NT2/D1 (cell line): ENCODE measurements at regions not wholly inside any gene's neighbourhood (a gene's known extent, or its start where the extent isn't known, plus 50 kb on each side); places are given as distances from the start of the nearest gene placed in this dataset.

Source experiments
- DNase-seq: peaks from one replicate; pipeline ENCODE4 v3.0.0-alpha.2; 2011; ENCODE audit warnings: low read depth, low spot score
- H3K27me3 ChIP-seq: 2 replicates; pipeline ENCODE4 v1.6.0; 2011; ENCODE audit warnings: mild to moderate bottlenecking; ENCODE audit not compliant: insufficient read length, insufficient read depth
- H3K36me3 ChIP-seq: 2 replicates; pipeline ENCODE4 v1.6.1; 2011; ENCODE audit warnings: mild to moderate bottlenecking, low read length, mixed read lengths; ENCODE audit not compliant: insufficient read depth, insufficient read length
- H3K4me1 ChIP-seq: 2 replicates; pipeline ENCODE4 v1.5.1; 2011; ENCODE audit not compliant: insufficient read depth, insufficient read length
- H3K4me3 ChIP-seq: 2 replicates; pipeline ENCODE4 v1.5.1; 2011; ENCODE audit warnings: low read depth; ENCODE audit not compliant: insufficient read length
- H3K9ac ChIP-seq: 2 replicates; pipeline ENCODE4 v1.6.0; 2011; ENCODE audit warnings: low read depth; ENCODE audit not compliant: insufficient read length
- H3K9me3 ChIP-seq: 2 replicates; pipeline ENCODE4 v1.5.1; 2011; ENCODE audit warnings: mild to moderate bottlenecking, low read length; ENCODE audit not compliant: insufficient read depth
- SUZ12 ChIP-seq: IDR thresholded peaks from 2 replicates; pipeline ENCODE4 v1.6.1; 2011; ENCODE audit not compliant: insufficient read length, insufficient read depth; ENCODE audit errors: extremely low read depth
- YY1 ChIP-seq: IDR thresholded peaks from 2 replicates; pipeline ENCODE4 v1.6.1; 2011; ENCODE audit not compliant: insufficient read length, insufficient read depth
- ZNF274 ChIP-seq: IDR thresholded peaks from 2 replicates; pipeline ENCODE4 v1.6.1; 2011; ENCODE audit warnings: mild to moderate bottlenecking, low read depth, low read length

- H3K9ac ChIP-seq = no peak overlapping the region
- no peaks in the 10 kb centered on the region for H3K9me3 ChIP-seq
- TF ChIP-seq SUZ12 (no peak), ZNF274 (no peak), YY1 (no peak)
- no peak overlapping the region for H3K4me3 ChIP-seq
- no peaks in the 10 kb centered on the region for H3K4me1 ChIP-seq
- H3K27me3 ChIP-seq = no peaks in the 10 kb centered on the region
- no peak for DNase-seq
- H3K36me3 ChIP-seq = no peaks in the 10 kb centered on the region
Observed at GRCh38 chr7:31284106-31284505, 56.4 kb downstream of the NEUROD6 start.

- Histone ChIP-seq H3K9ac (no peak overlapping the region), H3K36me3 (no peaks in the 10 kb centered on the region), H3K4me3 (no peak overlapping the region), H3K9me3 (no peaks in the 10 kb centered on the region), H3K4me1 (no peaks in the 10 kb centered on the region), H3K27me3 (no peaks in the 10 kb centered on the region)
- TF ChIP-seq YY1 (no peak), SUZ12 (no peak), ZNF274 (no peak)
- no peak for DNase-seq
Observed at GRCh38 chr7:31271641-31272405, 68.7 kb downstream of the NEUROD6 start.

DNA sequence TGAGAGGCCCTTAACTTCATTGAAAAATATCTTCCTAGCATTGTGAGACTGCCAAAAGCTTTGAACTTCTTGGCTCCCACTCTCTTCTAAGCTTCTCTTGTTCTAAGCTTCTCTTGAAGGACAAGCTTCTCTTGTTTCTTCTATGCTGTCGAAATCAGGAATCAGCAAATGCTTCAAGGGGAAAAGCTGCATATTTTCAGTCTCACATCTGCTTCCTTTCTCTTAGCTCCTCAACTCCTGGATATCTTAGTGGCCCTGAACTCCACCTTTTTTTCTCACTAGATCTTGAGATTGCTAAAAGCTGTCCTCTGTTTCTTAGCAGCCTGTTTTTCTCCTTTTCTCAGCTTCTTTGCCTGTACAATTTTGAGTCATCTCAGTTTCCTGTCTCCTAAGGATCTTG is 73.0 kb downstream of the NEUROD6 start:
- Histone ChIP-seq H3K4me3 (no peak overlapping the region), H3K4me1 (no peaks in the 10 kb centered on the region), H3K36me3 (no peaks in the 10 kb centered on the region), H3K9me3 (no peaks in the 10 kb centered on the region), H3K9ac (no peak overlapping the region), H3K27me3 (no peaks in the 10 kb centered on the region)
- no peak for DNase-seq
- no peak for TF ChIP-seq SUZ12
- no peak for TF ChIP-seq YY1
- TF ChIP-seq ZNF274 = no peak

DNA sequence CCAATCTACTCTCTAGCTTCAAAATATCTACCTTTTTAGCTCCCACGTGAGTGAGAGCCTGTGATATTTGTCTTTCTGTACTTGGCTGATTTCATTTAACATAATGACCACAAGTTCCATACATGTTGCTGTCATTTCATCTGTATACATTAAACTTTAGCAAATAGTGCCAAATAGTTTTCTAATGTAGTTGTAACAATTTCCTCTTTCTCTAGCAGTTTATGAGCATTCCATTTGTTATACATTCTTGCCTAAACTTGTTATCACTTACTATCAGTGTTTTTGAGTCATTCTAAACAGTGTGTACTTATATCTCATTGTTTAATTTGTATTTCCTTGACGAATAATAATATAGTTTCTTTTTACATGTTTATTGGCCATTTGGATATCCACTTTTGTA is 77.2 kb downstream of the NEUROD6 start:
- Histone ChIP-seq H3K4me1 (no peaks in the 10 kb centered on the region), H3K9ac (no peak overlapping the region), H3K27me3 (no peaks in the 10 kb centered on the region), H3K9me3 (no peaks in the 10 kb centered on the region), H3K36me3 (no peaks in the 10 kb centered on the region), H3K4me3 (no peak overlapping the region)
- TF ChIP-seq SUZ12 (no peak), YY1 (no peak), ZNF274 (no peak)
- DNase-seq = no peak

- Histone ChIP-seq H3K4me3 (no peak overlapping the region), H3K27me3 (no peaks in the 10 kb centered on the region)
Observed at GRCh38 chr7:31261341-31261740, 79.2 kb downstream of the NEUROD6 start.

GRCh38 chr7:31260851-31261250 is 79.7 kb downstream of the NEUROD6 start:
- no peak for TF ChIP-seq SUZ12
- TF ChIP-seq ZNF274 = no peak
- TF ChIP-seq YY1 = no peak
- Histone ChIP-seq H3K9me3 (no peaks in the 10 kb centered on the region), H3K27me3 (no peaks in the 10 kb centered on the region), H3K4me1 (no peaks in the 10 kb centered on the region), H3K36me3 (no peaks in the 10 kb centered on the region), H3K4me3 (no peak overlapping the region), H3K9ac (no peak overlapping the region)
- no peak for DNase-seq

More at GRCh38 chr7:31261341-31261740, 79.2 kb downstream of the NEUROD6 start:
- H3K4me1 ChIP-seq = no peaks in the 10 kb centered on the region
- no peaks in the 10 kb centered on the region for H3K9me3 ChIP-seq
- H3K36me3 ChIP-seq = no peaks in the 10 kb centered on the region
- H3K9ac ChIP-seq = no peak overlapping the region
- DNase-seq = no peak
- no peak for TF ChIP-seq SUZ12
- TF ChIP-seq YY1 = no peak
- no peak for TF ChIP-seq ZNF274

- Histone ChIP-seq H3K4me1 (no peaks in the 10 kb centered on the region), H3K9me3 (no peaks in the 10 kb centered on the region; the same call in 1 of the 2 replicates), H3K36me3 (no peaks in the 10 kb centered on the region), H3K27me3 (no peaks in the 10 kb centered on the region), H3K9ac (no peak overlapping the region), H3K4me3 (no peak overlapping the region)
- TF ChIP-seq SUZ12 = no peak
- TF ChIP-seq YY1 = no peak
- TF ChIP-seq ZNF274 = no peak
- no peak for DNase-seq
Observed at GRCh38 chr7:31258391-31258790, 82.1 kb downstream of the NEUROD6 start.
